ENCODE measurements at regions not wholly inside any gene's neighbourhood (a gene's known extent, or its start where the extent isn't known, plus 50 kb on each side); places are given as distances from the start of the nearest gene placed in this dataset.

DNA sequence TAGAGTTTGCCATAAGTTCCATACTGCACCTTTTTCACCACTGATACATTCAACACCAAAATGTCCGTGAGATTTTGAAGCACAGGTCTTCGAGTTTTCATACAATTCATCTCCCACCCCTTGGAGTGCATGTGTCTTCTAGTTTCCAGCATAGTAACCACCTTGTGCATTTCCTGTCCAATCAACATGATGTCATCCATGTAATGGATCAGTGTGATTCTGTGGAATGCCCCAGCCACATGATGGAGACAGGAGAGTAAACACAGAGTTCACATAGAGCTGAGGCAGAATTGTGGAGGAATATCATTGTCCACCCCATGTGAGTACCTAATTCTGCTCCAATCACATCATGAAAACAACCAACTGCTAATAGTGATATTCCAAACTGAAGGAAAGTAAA is 441.5 kb upstream of the CDH6 start:
- TF ChIP-seq, protein P1, sequence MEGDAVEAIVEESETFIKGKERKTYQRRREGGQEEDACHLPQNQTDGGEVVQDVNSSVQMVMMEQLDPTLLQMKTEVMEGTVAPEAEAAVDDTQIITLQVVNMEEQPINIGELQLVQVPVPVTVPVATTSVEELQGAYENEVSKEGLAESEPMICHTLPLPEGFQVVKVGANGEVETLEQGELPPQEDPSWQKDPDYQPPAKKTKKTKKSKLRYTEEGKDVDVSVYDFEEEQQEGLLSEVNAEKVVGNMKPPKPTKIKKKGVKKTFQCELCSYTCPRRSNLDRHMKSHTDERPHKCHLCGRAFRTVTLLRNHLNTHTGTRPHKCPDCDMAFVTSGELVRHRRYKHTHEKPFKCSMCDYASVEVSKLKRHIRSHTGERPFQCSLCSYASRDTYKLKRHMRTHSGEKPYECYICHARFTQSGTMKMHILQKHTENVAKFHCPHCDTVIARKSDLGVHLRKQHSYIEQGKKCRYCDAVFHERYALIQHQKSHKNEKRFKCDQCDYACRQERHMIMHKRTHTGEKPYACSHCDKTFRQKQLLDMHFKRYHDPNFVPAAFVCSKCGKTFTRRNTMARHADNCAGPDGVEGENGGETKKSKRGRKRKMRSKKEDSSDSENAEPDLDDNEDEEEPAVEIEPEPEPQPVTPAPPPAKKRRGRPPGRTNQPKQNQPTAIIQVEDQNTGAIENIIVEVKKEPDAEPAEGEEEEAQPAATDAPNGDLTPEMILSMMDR (IDR thresholded peaks at IDR 0.05), result no peak
- no peak for TF ChIP-seq ZFX (IDR thresholded peaks at IDR 0.05; ENCODE audit: borderline replicate concordance)
